Panc1 (cell line): ENCODE measurements at regions not wholly inside any gene's neighbourhood (a gene's known extent, or its start where the extent isn't known, plus 50 kb on each side); places are given as distances from the start of the nearest gene placed in this dataset.

ENCODE experiments used
- ATAC-seq: fragments of 200-7000 bp; cut with Tn5 transposase; 2 replicates; pipeline ENCODE4 v1.9.1; 2020; ENCODE audit warnings: mild to moderate bottlenecking, moderate library complexity
- BruUV-seq: library from RNA; stranded (reverse); fragments of 400-500 nt; replicated peaks from 2 replicates; lab custom pipeline; 2021; lab: Mats Ljungman, UMichigan
- CTCF ChIA-PET: fragments of 300-600 bp; sonication (Branson Sonifier 250); formaldehyde crosslinking; loops from one replicate; lab custom pipeline; 2022; ENCODE audit warnings: antibody characterized with exemption; lab: Charles Lee
- POLR2A ChIA-PET: fragments of 300-600 bp; sonication (Branson Sonifier 250); formaldehyde crosslinking; loops from one replicate; lab custom pipeline; 2022; ENCODE audit warnings: antibody characterized with exemption; lab: Charles Lee
- DNase-seq: peaks from one replicate; pipeline ENCODE4 v3.0.0-alpha.2; 2010; ENCODE audit warnings: low read depth, low spot score
- H3K27ac ChIP-seq: 2 replicates; pipeline ENCODE4 v1.5.1; 2011; ENCODE audit warnings: mild to moderate bottlenecking, low read length, inconsistent platforms
- H3K27me3 ChIP-seq: fragments of 200-500 bp; sonication (Bioruptor generic); 2 replicates; pipeline ENCODE4 v1.6.0; 2014; ENCODE audit warnings: low read length, inconsistent platforms; ENCODE audit not compliant: control insufficient read depth, insufficient read depth
- H3K36me3 ChIP-seq: fragments of 200-500 bp; sonication (Bioruptor generic); 2 replicates; pipeline ENCODE4 v1.5.1; 2014; ENCODE audit warnings: inconsistent platforms, mild to moderate bottlenecking, low read length, moderate library complexity; ENCODE audit not compliant: control insufficient read depth, insufficient read depth
- H3K4me1 ChIP-seq: 2 replicates; pipeline ENCODE4 v1.5.1; 2011; ENCODE audit warnings: inconsistent platforms, mild to moderate bottlenecking, low read length, moderate library complexity; ENCODE audit not compliant: control insufficient read depth, insufficient read depth
- H3K4me3 ChIP-seq, 2 experiments: 2 replicates each; pipeline ENCODE4 v1.5.1; 2011 to 2012; ENCODE audit warnings: low read depth in 2 of 2, low read length in 2 of 2, mild to moderate bottlenecking in 2 of 2, inconsistent platforms in 1 of 2, moderate library complexity in 1 of 2
- H3K9me3 ChIP-seq: fragments of 200-500 bp; sonication (Bioruptor generic); 2 replicates; pipeline ENCODE4 v1.5.1; 2014; ENCODE audit warnings: low read depth, mild to moderate bottlenecking, inconsistent platforms, low read length, moderate library complexity; ENCODE audit not compliant: control insufficient read depth, insufficient read depth
- POLR2AphosphoS5 ChIP-seq: IDR thresholded peaks from 2 replicates; pipeline ENCODE4 v1.6.1; 2012; ENCODE audit warnings: mild to moderate bottlenecking, low read depth, low read length, moderate library complexity
- SIN3A ChIP-seq: IDR thresholded peaks from 2 replicates; pipeline ENCODE4 v1.6.1; 2012; ENCODE audit warnings: low read depth, mild to moderate bottlenecking, low read length, moderate library complexity, borderline replicate concordance; ENCODE audit not compliant: insufficient read depth
- TCF7L2 ChIP-seq: IDR thresholded peaks from 2 replicates; pipeline ENCODE4 v1.6.1; 2011; ENCODE audit warnings: mild to moderate bottlenecking, low read depth, low read length, inconsistent platforms
- in situ Hi-C: cut with HindIII; loops from 2 replicates; pipeline ENCODE4 v1.10.0; 2016; ENCODE audit warnings: low sequenced_read_pairs, low pct_unique_long_range_greater_than_20kb
- intact Hi-C: fragments of 100-400 bp; cut with micrococcal nuclease; formaldehyde crosslinking; loops from one replicate; pipeline ENCODE4 v1.10.0; 2022; ENCODE audit not compliant: unreplicated experiment
- TF ChIP-seq, protein P1 (sequence below): fragments of 450-650 bp; IDR thresholded peaks from 2 replicates; pipeline ENCODE4 v1.5.1; 2017; ENCODE audit warnings: mild to moderate bottlenecking
- TF ChIP-seq, protein P2 (sequence below), 2 experiments: IDR thresholded peaks; 2 replicates each; pipeline ENCODE4 v1.6.1; 2011 to 2012; ENCODE audit warnings: low read depth in 2 of 2, control low read depth in 1 of 2, low read length in 1 of 2, mild to moderate bottlenecking in 1 of 2, moderate library complexity in 1 of 2; ENCODE audit not compliant: insufficient read depth in 1 of 2

DNA sequence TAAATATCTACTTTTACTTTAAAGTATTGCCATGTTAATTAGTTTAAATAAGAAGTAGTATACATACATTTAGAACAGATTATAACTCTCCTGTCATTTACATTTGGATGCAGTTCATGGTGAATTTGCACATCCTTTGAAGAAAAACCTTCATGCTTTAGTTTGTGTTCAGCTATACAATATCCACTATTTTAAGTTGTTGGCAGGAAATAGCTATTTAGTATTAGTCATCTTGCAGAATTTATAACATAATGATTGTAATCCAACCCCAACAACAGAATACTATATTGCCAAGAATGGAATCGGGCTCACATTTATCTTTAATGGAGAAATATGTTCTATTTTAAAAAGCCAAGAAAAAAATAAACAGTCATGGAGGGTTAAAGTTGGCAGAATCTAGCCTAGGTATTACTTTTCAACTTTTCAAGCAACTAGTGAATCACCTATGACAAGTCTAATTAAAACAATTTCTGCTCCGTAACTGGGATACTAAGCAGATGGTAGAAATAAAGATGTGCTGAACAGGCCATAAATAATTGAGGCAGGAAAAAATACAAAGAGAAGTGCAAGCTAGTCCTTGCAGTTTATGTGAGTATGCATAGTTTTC is 1170.6 kb upstream of the NUDT12 start:
- H3K27ac ChIP-seq: no peak overlapping the region

DNA sequence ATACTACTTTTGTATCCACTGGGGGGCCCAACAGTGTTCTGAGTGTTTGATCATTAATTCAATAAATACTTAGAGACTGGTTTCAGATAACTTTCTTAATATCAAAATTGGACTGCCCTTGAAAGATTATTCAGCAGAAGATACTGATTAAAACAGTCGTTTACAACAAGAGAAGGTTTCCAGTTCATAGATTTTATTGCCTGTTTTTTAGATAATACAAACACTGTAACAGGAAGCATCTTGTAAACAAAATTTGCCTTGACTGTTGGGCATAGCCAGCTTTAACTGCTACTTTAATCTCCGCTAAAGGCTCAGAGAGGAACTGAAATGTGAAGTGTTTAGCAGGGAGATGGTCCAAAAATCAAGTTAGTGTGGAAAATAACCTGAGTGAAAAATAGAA is 1168.7 kb upstream of the NUDT12 start:
- H3K4me1 ChIP-seq: peaks cover 3% of the 10 kb centered on the region; the same call in 1 of the 2 replicates
- BruUV-seq: no TSS peak
- ChIA-PET CTCF (no interaction called here), POLR2A (interaction anchor here (0.5 kb wide), 1 partner anchor 414 kb away, joined by 7 read pairs; no protein-coding TSS in a partner anchor)
- DNase-seq (no peak), ATAC-seq (no peak)
- H3K27ac ChIP-seq: no peak overlapping the region
- in situ Hi-C loops (no loop called here), intact Hi-C loops (no loop called here)
- H3K27me3 ChIP-seq: no peaks in the 10 kb centered on the region
- H3K36me3 ChIP-seq: no peaks in the 10 kb centered on the region
- TF ChIP-seq, protein P1, sequence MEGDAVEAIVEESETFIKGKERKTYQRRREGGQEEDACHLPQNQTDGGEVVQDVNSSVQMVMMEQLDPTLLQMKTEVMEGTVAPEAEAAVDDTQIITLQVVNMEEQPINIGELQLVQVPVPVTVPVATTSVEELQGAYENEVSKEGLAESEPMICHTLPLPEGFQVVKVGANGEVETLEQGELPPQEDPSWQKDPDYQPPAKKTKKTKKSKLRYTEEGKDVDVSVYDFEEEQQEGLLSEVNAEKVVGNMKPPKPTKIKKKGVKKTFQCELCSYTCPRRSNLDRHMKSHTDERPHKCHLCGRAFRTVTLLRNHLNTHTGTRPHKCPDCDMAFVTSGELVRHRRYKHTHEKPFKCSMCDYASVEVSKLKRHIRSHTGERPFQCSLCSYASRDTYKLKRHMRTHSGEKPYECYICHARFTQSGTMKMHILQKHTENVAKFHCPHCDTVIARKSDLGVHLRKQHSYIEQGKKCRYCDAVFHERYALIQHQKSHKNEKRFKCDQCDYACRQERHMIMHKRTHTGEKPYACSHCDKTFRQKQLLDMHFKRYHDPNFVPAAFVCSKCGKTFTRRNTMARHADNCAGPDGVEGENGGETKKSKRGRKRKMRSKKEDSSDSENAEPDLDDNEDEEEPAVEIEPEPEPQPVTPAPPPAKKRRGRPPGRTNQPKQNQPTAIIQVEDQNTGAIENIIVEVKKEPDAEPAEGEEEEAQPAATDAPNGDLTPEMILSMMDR: no peak
- TF ChIP-seq SIN3A (no peak), POLR2AphosphoS5 (no peak), TCF7L2 (peak; percentile 45; the same call in 1 of the 2 replicates)
- TF ChIP-seq, protein P2, sequence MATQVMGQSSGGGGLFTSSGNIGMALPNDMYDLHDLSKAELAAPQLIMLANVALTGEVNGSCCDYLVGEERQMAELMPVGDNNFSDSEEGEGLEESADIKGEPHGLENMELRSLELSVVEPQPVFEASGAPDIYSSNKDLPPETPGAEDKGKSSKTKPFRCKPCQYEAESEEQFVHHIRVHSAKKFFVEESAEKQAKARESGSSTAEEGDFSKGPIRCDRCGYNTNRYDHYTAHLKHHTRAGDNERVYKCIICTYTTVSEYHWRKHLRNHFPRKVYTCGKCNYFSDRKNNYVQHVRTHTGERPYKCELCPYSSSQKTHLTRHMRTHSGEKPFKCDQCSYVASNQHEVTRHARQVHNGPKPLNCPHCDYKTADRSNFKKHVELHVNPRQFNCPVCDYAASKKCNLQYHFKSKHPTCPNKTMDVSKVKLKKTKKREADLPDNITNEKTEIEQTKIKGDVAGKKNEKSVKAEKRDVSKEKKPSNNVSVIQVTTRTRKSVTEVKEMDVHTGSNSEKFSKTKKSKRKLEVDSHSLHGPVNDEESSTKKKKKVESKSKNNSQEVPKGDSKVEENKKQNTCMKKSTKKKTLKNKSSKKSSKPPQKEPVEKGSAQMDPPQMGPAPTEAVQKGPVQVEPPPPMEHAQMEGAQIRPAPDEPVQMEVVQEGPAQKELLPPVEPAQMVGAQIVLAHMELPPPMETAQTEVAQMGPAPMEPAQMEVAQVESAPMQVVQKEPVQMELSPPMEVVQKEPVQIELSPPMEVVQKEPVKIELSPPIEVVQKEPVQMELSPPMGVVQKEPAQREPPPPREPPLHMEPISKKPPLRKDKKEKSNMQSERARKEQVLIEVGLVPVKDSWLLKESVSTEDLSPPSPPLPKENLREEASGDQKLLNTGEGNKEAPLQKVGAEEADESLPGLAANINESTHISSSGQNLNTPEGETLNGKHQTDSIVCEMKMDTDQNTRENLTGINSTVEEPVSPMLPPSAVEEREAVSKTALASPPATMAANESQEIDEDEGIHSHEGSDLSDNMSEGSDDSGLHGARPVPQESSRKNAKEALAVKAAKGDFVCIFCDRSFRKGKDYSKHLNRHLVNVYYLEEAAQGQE (IDR thresholded peaks at IDR 0.05; ENCODE audit: insufficient read depth in 1 of 2, low read depth in 2 of 2, low read length in 1 of 2): no peak
- no peak overlapping the region for H3K4me3 ChIP-seq
- H3K9me3 ChIP-seq: no peaks in the 10 kb centered on the region

More for the DNA sequence above, 1170.6 kb upstream of the NUDT12 start:
- H3K4me1 ChIP-seq: peaks cover 3% of the 10 kb centered on the region; the same call in 1 of the 2 replicates
- intact Hi-C loops: no loop called here
- DNase-seq (no peak), ATAC-seq (no peak)
- BruUV-seq: no TSS peak
- ChIA-PET POLR2A (no interaction called here), CTCF (no interaction called here)
- no peak overlapping the region for H3K4me3 ChIP-seq
- no peaks in the 10 kb centered on the region for H3K9me3 ChIP-seq
- in situ Hi-C loops: no loop called here
- TF ChIP-seq SIN3A: no peak
- TF ChIP-seq, protein P2 (IDR thresholded peaks at IDR 0.05; ENCODE audit: insufficient read depth in 1 of 2, low read depth in 2 of 2, low read length in 1 of 2): no peak
- TF ChIP-seq POLR2AphosphoS5: no peak
- TF ChIP-seq, protein P1: no peak
- TF ChIP-seq TCF7L2: no peak
- H3K36me3 ChIP-seq: no peaks in the 10 kb centered on the region
- no peaks in the 10 kb centered on the region for H3K27me3 ChIP-seq
